WTC11 (cell line): ENCODE measurements at regions not wholly inside any gene's neighbourhood (a gene's known extent, or its start where the extent isn't known, plus 50 kb on each side); places are given as distances from the start of the nearest gene placed in this dataset.

Experiments
- ATAC-seq: fragments of 200-7000 bp; cut with Tn5 transposase; 2 replicates; pipeline ENCODE4 v1.10.0; 2021; ENCODE audit warnings: mild to moderate bottlenecking, moderate library complexity
- CTCF ChIA-PET: fragments of 300-600 bp; sonication (Branson Sonifier 250); formaldehyde crosslinking; loops from one replicate; lab custom pipeline; 2021; ENCODE audit warnings: antibody characterized with exemption; lab: Charles Lee
- POLR2A ChIA-PET: fragments of 350-600 bp; sonication (Branson Sonifier 250); formaldehyde crosslinking; loops from one replicate; lab custom pipeline; 2021; ENCODE audit warnings: antibody characterized with exemption; lab: Charles Lee
- DNase-seq: peaks from one replicate; pipeline ENCODE4 v3.0.0; 2021; ENCODE audit warnings: low spot score
- H3K27ac Mint-ChIP-seq: 2 replicates; pipeline ENCODE4 v1.8.0; 2021; ENCODE audit warnings: mixed read lengths
- H3K27me3 Mint-ChIP-seq: 2 replicates; pipeline ENCODE4 v1.8.0; 2021; ENCODE audit warnings: low read depth, mild to moderate bottlenecking, moderate library complexity, mixed read lengths
- H3K36me3 Mint-ChIP-seq: 2 replicates; pipeline ENCODE4 v1.8.0; 2021; ENCODE audit warnings: mixed read lengths
- H3K4me1 Mint-ChIP-seq: 2 replicates; pipeline ENCODE4 v1.8.0; 2022; ENCODE audit warnings: mixed read lengths
- H3K4me3 Mint-ChIP-seq: 2 replicates; pipeline ENCODE4 v1.8.0; 2021; ENCODE audit warnings: mild to moderate bottlenecking, moderate library complexity, mixed read lengths
- H3K9me3 Mint-ChIP-seq: 2 replicates; pipeline ENCODE4 v1.8.0; 2021; ENCODE audit warnings: mixed read lengths
- E2F1 ChIP-seq: sonication (generic); formaldehyde crosslinking; IDR thresholded peaks from 2 replicates; pipeline ENCODE4 v1.8.0; 2022; ENCODE audit warnings: mild to moderate bottlenecking, missing genetic modification reagents
- FOXP1 ChIP-seq: sonication (generic); formaldehyde crosslinking; IDR thresholded peaks from 2 replicates; pipeline ENCODE4 v1.8.0; 2022; ENCODE audit warnings: missing genetic modification reagents, mild to moderate bottlenecking, moderate library complexity, borderline replicate concordance
- GABPB1 ChIP-seq: sonication (generic); formaldehyde crosslinking; IDR thresholded peaks from 2 replicates; pipeline ENCODE4 v1.8.1; 2023; ENCODE audit warnings: mild to moderate bottlenecking, missing genetic modification reagents
- JAZF1 ChIP-seq: fragments of 250-450 bp; sonication (Bioruptor Pico); IDR thresholded peaks from 2 replicates; pipeline ENCODE4 v1.9.0; 2021; ENCODE audit warnings: moderate library complexity, mild to moderate bottlenecking, inconsistent platforms
- NFATC4 ChIP-seq: fragments of 250-450 bp; sonication (Bioruptor Pico); IDR thresholded peaks from 2 replicates; pipeline ENCODE4 v1.9.0; 2021; ENCODE audit warnings: mild to moderate bottlenecking
- NR1H2 ChIP-seq: sonication (generic); formaldehyde crosslinking; IDR thresholded peaks from 2 replicates; pipeline ENCODE4 v1.9.0; 2021; ENCODE audit warnings: mild to moderate bottlenecking, moderate library complexity, missing genetic modification reagents
- NR3C1 ChIP-seq: sonication (generic); formaldehyde crosslinking; conservative IDR thresholded peaks from 2 replicates; pipeline ENCODE4 v1.8.1; 2023; ENCODE audit warnings: low read depth, mild to moderate bottlenecking, missing genetic modification reagents
- PRRX2 ChIP-seq: fragments of 250-450 bp; sonication (Bioruptor Pico); IDR thresholded peaks from 2 replicates; pipeline ENCODE4 v1.8.0; 2021; ENCODE audit warnings: mild to moderate bottlenecking
- RORB ChIP-seq: fragments of 250-450 bp; sonication (Bioruptor Pico); IDR thresholded peaks from 2 replicates; pipeline ENCODE4 v1.9.0; 2021; ENCODE audit warnings: mild to moderate bottlenecking
- SMAD3 ChIP-seq: sonication (generic); formaldehyde crosslinking; IDR thresholded peaks from 2 replicates; pipeline ENCODE4 v1.8.0; 2022; ENCODE audit warnings: missing genetic modification reagents, mild to moderate bottlenecking, borderline replicate concordance
- SP1 ChIP-seq: sonication (generic); formaldehyde crosslinking; conservative IDR thresholded peaks from 2 replicates; pipeline ENCODE4 v1.8.1; 2022; ENCODE audit warnings: missing genetic modification reagents
- TCF7 ChIP-seq: sonication (generic); formaldehyde crosslinking; IDR thresholded peaks from 2 replicates; pipeline ENCODE4 v1.8.0; 2022; ENCODE audit warnings: mild to moderate bottlenecking, low read depth, missing genetic modification reagents, moderate library complexity
- TEAD1 ChIP-seq: sonication (generic); formaldehyde crosslinking; IDR thresholded peaks from 2 replicates; pipeline ENCODE4 v1.8.0; 2022; ENCODE audit warnings: mild to moderate bottlenecking, missing genetic modification reagents
- ZMAT4 ChIP-seq: fragments of 250-450 bp; sonication (Bioruptor Pico); IDR thresholded peaks from 2 replicates; pipeline ENCODE4 v1.9.0; 2021; ENCODE audit warnings: mild to moderate bottlenecking
- ZNF138 ChIP-seq: sonication (generic); formaldehyde crosslinking; conservative IDR thresholded peaks from 2 replicates; pipeline ENCODE4 v1.8.1; 2022; ENCODE audit warnings: mild to moderate bottlenecking, moderate library complexity, missing genetic modification reagents
- ZNF263 ChIP-seq: sonication (generic); formaldehyde crosslinking; IDR thresholded peaks from 2 replicates; pipeline ENCODE4 v1.8.1; 2022; ENCODE audit warnings: low read depth, mild to moderate bottlenecking, moderate library complexity, missing genetic modification reagents
- ZSCAN18 ChIP-seq: fragments of 250-450 bp; sonication (Bioruptor Pico); IDR thresholded peaks from 2 replicates; pipeline ENCODE4 v2.1.2; 2022; ENCODE audit warnings: mild to moderate bottlenecking, moderate library complexity
- TF ChIP-seq, protein P1 (sequence below): sonication (generic); formaldehyde crosslinking; IDR thresholded peaks from 2 replicates; pipeline ENCODE4 v1.8.1; 2023; ENCODE audit warnings: mild to moderate bottlenecking, missing genetic modification reagents, moderate library complexity
- TF ChIP-seq, protein P2 (sequence below): sonication (generic); formaldehyde crosslinking; IDR thresholded peaks from 2 replicates; pipeline ENCODE4 v1.8.1; 2023; ENCODE audit warnings: mild to moderate bottlenecking, missing genetic modification reagents
- TF ChIP-seq, protein P3 (sequence below): sonication (generic); formaldehyde crosslinking; IDR thresholded peaks from 2 replicates; pipeline ENCODE4 v1.8.1; 2022; ENCODE audit warnings: mild to moderate bottlenecking, missing genetic modification reagents, moderate library complexity, borderline replicate concordance
- TF ChIP-seq, protein P4 (sequence below): sonication (generic); formaldehyde crosslinking; IDR thresholded peaks from 2 replicates; pipeline ENCODE4 v1.8.0; 2022; ENCODE audit warnings: mild to moderate bottlenecking, missing genetic modification reagents
- TF ChIP-seq, protein P5 (sequence below): fragments of 250-450 bp; sonication (Bioruptor Pico); conservative IDR thresholded peaks from 2 replicates; pipeline ENCODE4 v1.9.0; 2021; ENCODE audit warnings: mild to moderate bottlenecking

DNA sequence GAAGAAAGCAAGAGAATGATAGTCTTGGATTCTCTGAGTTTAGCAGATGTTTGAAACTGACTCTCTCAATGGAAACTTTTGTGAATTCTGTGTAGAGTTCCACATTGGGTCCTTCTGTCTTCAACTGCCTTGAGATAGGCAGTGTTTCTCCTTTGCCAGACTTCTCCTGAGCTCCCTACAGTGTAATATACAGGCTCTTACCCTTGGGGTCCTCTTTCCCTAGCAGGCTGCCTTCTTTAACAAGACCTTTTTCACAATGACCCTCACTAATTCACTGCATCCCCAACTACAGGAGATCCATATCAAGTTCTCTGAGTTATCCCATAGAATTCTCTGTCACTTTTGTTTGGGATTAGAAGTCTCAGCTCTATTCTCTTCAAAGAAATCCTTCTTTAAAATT is 513.0 kb downstream of the XIRP2 start (continued):
- TF ChIP-seq SMAD3 (CRISPR knock-in tag): no peak
- TF ChIP-seq, protein P1, sequence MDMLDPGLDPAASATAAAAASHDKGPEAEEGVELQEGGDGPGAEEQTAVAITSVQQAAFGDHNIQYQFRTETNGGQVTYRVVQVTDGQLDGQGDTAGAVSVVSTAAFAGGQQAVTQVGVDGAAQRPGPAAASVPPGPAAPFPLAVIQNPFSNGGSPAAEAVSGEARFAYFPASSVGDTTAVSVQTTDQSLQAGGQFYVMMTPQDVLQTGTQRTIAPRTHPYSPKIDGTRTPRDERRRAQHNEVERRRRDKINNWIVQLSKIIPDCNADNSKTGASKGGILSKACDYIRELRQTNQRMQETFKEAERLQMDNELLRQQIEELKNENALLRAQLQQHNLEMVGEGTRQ (CRISPR knock-in tag): no peak

- no peaks in the 10 kb centered on the region; the same call in 1 of the 2 replicates for H3K27me3 Mint-ChIP-seq
- POLR2A ChIA-PET: no interaction called here
- DNase-seq (no peak), ATAC-seq (no peak)
- H3K36me3 Mint-ChIP-seq: peaks cover 24% of the 10 kb centered on the region
- H3K4me1 Mint-ChIP-seq: peaks cover 38% of the 10 kb centered on the region
- H3K4me3 Mint-ChIP-seq: no peak overlapping the region
- no peak overlapping the region for H3K27ac Mint-ChIP-seq
- CTCF ChIA-PET: no interaction called here
- TF ChIP-seq SP1 (CRISPR knock-in tag) (no peak), TEAD1 (CRISPR knock-in tag) (no peak), ZNF138 (no peak)
- peaks cover 20% of the 10 kb centered on the region for H3K9me3 Mint-ChIP-seq
These were observed 512.3 kb downstream of the XIRP2 start for GRCh38 chr2:167400546-167400945.

GRCh38 chr2:167398873-167399272 is 510.6 kb downstream of the XIRP2 start:
- no peak for DNase-seq
- POLR2A ChIA-PET: no interaction called here
- TF ChIP-seq ZMAT4 (CRISPR knock-in tag) (no peak), E2F1 (CRISPR knock-in tag) (no peak), FOXP1 (CRISPR knock-in tag) (no peak), NR1H2 (CRISPR knock-in tag) (no peak), RORB (CRISPR knock-in tag) (no peak), ZSCAN18 (CRISPR knock-in tag) (no peak), JAZF1 (no peak), GABPB1 (CRISPR knock-in tag) (no peak), SMAD3 (CRISPR knock-in tag) (no peak), NR3C1 (no peak), PRRX2 (CRISPR knock-in tag) (no peak), ZNF263 (no peak), NFATC4 (no peak), TCF7 (CRISPR knock-in tag) (no peak)
- TF ChIP-seq, protein P2, sequence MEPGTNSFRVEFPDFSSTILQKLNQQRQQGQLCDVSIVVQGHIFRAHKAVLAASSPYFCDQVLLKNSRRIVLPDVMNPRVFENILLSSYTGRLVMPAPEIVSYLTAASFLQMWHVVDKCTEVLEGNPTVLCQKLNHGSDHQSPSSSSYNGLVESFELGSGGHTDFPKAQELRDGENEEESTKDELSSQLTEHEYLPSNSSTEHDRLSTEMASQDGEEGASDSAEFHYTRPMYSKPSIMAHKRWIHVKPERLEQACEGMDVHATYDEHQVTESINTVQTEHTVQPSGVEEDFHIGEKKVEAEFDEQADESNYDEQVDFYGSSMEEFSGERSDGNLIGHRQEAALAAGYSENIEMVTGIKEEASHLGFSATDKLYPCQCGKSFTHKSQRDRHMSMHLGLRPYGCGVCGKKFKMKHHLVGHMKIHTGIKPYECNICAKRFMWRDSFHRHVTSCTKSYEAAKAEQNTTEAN (CRISPR knock-in tag): no peak
- TF ChIP-seq, protein P3, sequence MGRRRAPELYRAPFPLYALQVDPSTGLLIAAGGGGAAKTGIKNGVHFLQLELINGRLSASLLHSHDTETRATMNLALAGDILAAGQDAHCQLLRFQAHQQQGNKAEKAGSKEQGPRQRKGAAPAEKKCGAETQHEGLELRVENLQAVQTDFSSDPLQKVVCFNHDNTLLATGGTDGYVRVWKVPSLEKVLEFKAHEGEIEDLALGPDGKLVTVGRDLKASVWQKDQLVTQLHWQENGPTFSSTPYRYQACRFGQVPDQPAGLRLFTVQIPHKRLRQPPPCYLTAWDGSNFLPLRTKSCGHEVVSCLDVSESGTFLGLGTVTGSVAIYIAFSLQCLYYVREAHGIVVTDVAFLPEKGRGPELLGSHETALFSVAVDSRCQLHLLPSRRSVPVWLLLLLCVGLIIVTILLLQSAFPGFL: no peak
- TF ChIP-seq, protein P4, sequence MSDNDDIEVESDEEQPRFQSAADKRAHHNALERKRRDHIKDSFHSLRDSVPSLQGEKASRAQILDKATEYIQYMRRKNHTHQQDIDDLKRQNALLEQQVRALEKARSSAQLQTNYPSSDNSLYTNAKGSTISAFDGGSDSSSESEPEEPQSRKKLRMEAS (CRISPR knock-in tag): no peak
- TF ChIP-seq, protein P5, sequence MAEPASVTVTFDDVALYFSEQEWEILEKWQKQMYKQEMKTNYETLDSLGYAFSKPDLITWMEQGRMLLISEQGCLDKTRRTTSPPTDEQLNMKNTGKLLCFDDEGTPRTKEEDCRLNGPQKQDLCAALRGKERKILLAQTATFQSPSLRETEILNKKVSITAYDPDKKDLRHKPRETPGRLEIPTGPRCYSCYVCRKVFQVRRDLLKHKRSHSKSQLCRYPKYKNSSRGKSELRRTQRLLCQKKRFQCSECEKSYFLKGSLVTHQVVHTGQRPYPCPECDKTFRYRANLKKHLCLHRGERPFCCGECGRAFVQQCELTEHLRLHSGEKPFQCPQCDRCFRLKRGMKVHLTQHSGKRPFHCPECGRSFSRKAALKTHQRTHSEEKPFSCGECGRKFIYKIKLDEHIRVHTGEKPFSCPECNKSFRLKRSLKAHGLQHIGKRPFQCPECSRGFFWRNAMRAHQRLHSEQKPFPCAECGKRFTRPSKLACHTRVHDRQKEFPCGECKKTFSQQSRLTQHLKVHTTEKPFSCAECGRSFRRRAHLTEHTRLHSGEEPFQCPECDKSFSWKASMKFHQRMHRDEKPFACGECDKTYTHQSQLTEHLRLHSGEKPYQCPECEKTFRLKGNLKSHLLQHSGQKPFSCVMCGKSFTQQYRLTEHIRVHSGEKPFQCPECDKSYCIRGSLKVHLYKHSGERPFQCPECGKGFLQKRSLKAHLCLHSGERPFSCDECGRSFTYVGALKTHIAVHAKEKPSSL (CRISPR knock-in tag): no peak
- Mint-ChIP-seq H3K4me3 (no peak overlapping the region), H3K4me1 (peaks cover 37% of the 10 kb centered on the region), H3K27me3 (no peaks in the 10 kb centered on the region; the same call in 1 of the 2 replicates), H3K27ac (no peak overlapping the region), H3K9me3 (peaks cover 13% of the 10 kb centered on the region), H3K36me3 (peaks cover 17% of the 10 kb centered on the region)
- no peak for ATAC-seq
- CTCF ChIA-PET: no interaction called here
